ENCODE measurements at regions not wholly inside any gene's neighbourhood (a gene's known extent, or its start where the extent isn't known, plus 50 kb on each side); places are given as distances from the start of the nearest gene placed in this dataset.

DNA sequence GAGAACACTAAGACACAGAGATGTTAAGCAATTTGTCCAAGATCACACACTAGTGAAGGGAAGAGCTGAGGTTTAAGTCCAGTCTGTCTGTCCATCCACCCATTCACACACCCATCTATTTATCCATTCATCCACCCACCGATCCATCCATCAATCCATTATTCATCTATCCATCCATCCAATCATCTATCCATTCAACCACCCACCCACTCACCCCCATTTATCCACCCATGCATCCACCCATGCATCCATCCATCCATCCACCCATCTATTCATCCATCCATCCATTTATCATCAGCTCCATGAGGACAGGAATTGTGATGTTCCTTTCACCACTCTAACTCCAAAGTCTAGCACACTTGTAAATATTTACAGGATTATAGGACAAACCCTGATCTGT lies 242.3 kb upstream of the PMEPA1 start:
- TF ChIP-seq, protein P1, sequence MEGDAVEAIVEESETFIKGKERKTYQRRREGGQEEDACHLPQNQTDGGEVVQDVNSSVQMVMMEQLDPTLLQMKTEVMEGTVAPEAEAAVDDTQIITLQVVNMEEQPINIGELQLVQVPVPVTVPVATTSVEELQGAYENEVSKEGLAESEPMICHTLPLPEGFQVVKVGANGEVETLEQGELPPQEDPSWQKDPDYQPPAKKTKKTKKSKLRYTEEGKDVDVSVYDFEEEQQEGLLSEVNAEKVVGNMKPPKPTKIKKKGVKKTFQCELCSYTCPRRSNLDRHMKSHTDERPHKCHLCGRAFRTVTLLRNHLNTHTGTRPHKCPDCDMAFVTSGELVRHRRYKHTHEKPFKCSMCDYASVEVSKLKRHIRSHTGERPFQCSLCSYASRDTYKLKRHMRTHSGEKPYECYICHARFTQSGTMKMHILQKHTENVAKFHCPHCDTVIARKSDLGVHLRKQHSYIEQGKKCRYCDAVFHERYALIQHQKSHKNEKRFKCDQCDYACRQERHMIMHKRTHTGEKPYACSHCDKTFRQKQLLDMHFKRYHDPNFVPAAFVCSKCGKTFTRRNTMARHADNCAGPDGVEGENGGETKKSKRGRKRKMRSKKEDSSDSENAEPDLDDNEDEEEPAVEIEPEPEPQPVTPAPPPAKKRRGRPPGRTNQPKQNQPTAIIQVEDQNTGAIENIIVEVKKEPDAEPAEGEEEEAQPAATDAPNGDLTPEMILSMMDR (IDR thresholded peaks at IDR 0.05), result no peak
- TF ChIP-seq ZFX (IDR thresholded peaks at IDR 0.05; ENCODE audit: borderline replicate concordance), result no peak

All from 22Rv1 (cell line).